HEK293 (cell line): ENCODE measurements at regions not wholly inside any gene's neighbourhood (a gene's known extent, or its start where the extent isn't known, plus 50 kb on each side); places are given as distances from the start of the nearest gene placed in this dataset.

Source experiments
- CTCF ChIP-seq: fragments of 450-650 bp; formaldehyde crosslinking; IDR thresholded peaks from 2 replicates; pipeline ENCODE4 v1.5.1; 2016; ENCODE audit warnings: missing biosample characterization, missing genetic modification characterization
- REST ChIP-seq: fragments of 450-650 bp; formaldehyde crosslinking; IDR thresholded peaks from 2 replicates; pipeline ENCODE4 v1.5.1; 2016; ENCODE audit warnings: missing biosample characterization, missing genetic modification characterization
- SP7 ChIP-seq: fragments of 450-650 bp; formaldehyde crosslinking; IDR thresholded peaks from 2 replicates; pipeline ENCODE4 v1.5.1; 2016; ENCODE audit warnings: missing biosample characterization, missing genetic modification characterization
- ZBTB7A ChIP-seq: fragments of 450-650 bp; formaldehyde crosslinking; IDR thresholded peaks from 2 replicates; pipeline ENCODE4 v1.5.1; 2016; ENCODE audit warnings: low read depth, missing biosample characterization, missing genetic modification characterization
- ZNF175 ChIP-seq: fragments of 450-650 bp; formaldehyde crosslinking; IDR thresholded peaks from 2 replicates; pipeline ENCODE4 v1.5.1; 2016; ENCODE audit warnings: missing biosample characterization, missing genetic modification characterization
- ZNF202 ChIP-seq: fragments of 450-650 bp; formaldehyde crosslinking; IDR thresholded peaks from 2 replicates; pipeline ENCODE4 v1.5.1; 2016; ENCODE audit warnings: missing biosample characterization, missing genetic modification characterization, borderline replicate concordance
- ZNF311 ChIP-seq: fragments of 450-650 bp; formaldehyde crosslinking; IDR thresholded peaks from 2 replicates; pipeline ENCODE4 v1.5.1; 2017; ENCODE audit warnings: missing biosample characterization, missing genetic modification characterization, borderline replicate concordance
- ZNF514 ChIP-seq: fragments of 450-650 bp; formaldehyde crosslinking; IDR thresholded peaks from 2 replicates; pipeline ENCODE4 v1.5.1; 2016; ENCODE audit warnings: missing biosample characterization, missing genetic modification characterization
- ZNF580 ChIP-seq: fragments of 450-650 bp; formaldehyde crosslinking; IDR thresholded peaks from 2 replicates; pipeline ENCODE4 v1.5.1; 2016; ENCODE audit warnings: missing biosample characterization, missing genetic modification characterization
- ZSCAN16 ChIP-seq: fragments of 450-650 bp; formaldehyde crosslinking; IDR thresholded peaks from 2 replicates; pipeline ENCODE4 v1.5.1; 2016; ENCODE audit warnings: missing biosample characterization, missing genetic modification characterization

- TF ChIP-seq REST (no peak), ZSCAN16 (tag by site-specific recombination) (no peak), ZNF580 (tag by site-specific recombination) (no peak), CTCF (tag by site-specific recombination) (no peak), ZBTB7A (tag by site-specific recombination) (no peak), ZNF311 (tag by site-specific recombination) (no peak), ZNF514 (tag by site-specific recombination) (no peak), ZNF175 (no peak), SP7 (tag by site-specific recombination) (no peak), ZNF202 (no peak)
Observed at GRCh38 chr10:21285742-21286331, 239.6 kb downstream of the SKIDA1 start.
